Stimulated activated CD4-positive, alpha-beta T cell treated with anti-CD3 and anti-CD28 coated beads, Interleukin-4, amount 100 ng/mL, for 48 hours (primary cell): ENCODE measurements at regions not wholly inside any gene's neighbourhood (a gene's known extent, or its start where the extent isn't known, plus 50 kb on each side); places are given as distances from the start of the nearest gene placed in this dataset.

Experiments
- DNase-seq, 2 donors: peaks; one replicate each; pipeline ENCODE4 v3.0.0-alpha.2; 2020; ENCODE audit warnings: low read depth in 2 of 2

GRCh38 chr12:125674554-125675338 lies 609.5 kb downstream of the AACS start:
- no peak for DNase-seq

GRCh38 chr12:125676366-125676765 lies 611.1 kb downstream of the AACS start:
- DNase-seq = no peak

- no peak for DNase-seq
Observed at GRCh38 chr12:125677829-125678228, 612.6 kb downstream of the AACS start.

GRCh38 chr12:125678589-125678993 lies 613.4 kb downstream of the AACS start:
- no peak for DNase-seq

- peak; percentile 33 to 62 for DNase-seq
Observed at GRCh38 chr12:125683748-125684381, 618.6 kb downstream of the AACS start.

- no peak for DNase-seq
Observed at GRCh38 chr12:125684968-125685790, 619.9 kb downstream of the AACS start.

GRCh38 chr12:125685915-125686314 lies 620.7 kb downstream of the AACS start:
- no peak for DNase-seq

- no peak for DNase-seq
Observed at GRCh38 chr12:125687403-125687802, 622.2 kb downstream of the AACS start.

- no peak for DNase-seq
Observed at GRCh38 chr12:125687820-125688219, 622.6 kb downstream of the AACS start.

- DNase-seq = no peak
Observed at GRCh38 chr12:125688223-125688622, 623.0 kb downstream of the AACS start.

GRCh38 chr12:125688881-125689280 lies 623.6 kb downstream of the AACS start:
- no peak for DNase-seq

- no peak for DNase-seq
Observed at GRCh38 chr12:125689576-125690410, 624.6 kb downstream of the AACS start.

- DNase-seq = no peak
Observed at GRCh38 chr12:125690841-125691240, 625.6 kb downstream of the AACS start.

- no peak for DNase-seq
Observed at GRCh38 chr12:125696054-125696453, 630.8 kb downstream of the AACS start.

- no peak for DNase-seq
Observed at GRCh38 chr12:125704803-125705202, 639.6 kb downstream of the AACS start.

GRCh38 chr12:125720961-125721360 lies 655.7 kb downstream of the AACS start:
- no peak for DNase-seq

GRCh38 chr12:125734137-125734536 lies 668.9 kb downstream of the AACS start:
- no peak for DNase-seq

- DNase-seq = no peak
Observed at GRCh38 chr12:125738211-125738610, 673.0 kb downstream of the AACS start.

- no peak for DNase-seq
Observed at GRCh38 chr12:125742413-125742812, 677.2 kb downstream of the AACS start.

GRCh38 chr12:125744201-125744600 lies 679.0 kb downstream of the AACS start:
- DNase-seq = no peak

- DNase-seq = no peak
Observed at GRCh38 chr12:125755512-125755911, 690.3 kb downstream of the AACS start.

- DNase-seq = no peak
Observed at GRCh38 chr12:125766091-125766490, 700.9 kb downstream of the AACS start.
